Mucosa of descending colon (tissue), 3 donors: ENCODE measurements at regions not wholly inside any gene's neighbourhood (a gene's known extent, or its start where the extent isn't known, plus 50 kb on each side); places are given as distances from the start of the nearest gene placed in this dataset.

Experiments used
- ATAC-seq: fragments of 200-7000 bp; cut with Tn5 transposase; one replicate; pipeline ENCODE4 v1.9.1; 2020; ENCODE audit warnings: mild to moderate bottlenecking, moderate library complexity
- DNase-seq, 3 donors: peaks; one replicate each; pipeline ENCODE4 v3.0.0-alpha.2; 2020
- H3K36me3 ChIP-seq: fragments of 200-600 bp; one replicate; pipeline ENCODE4 v1.8.0; 2021; ENCODE audit warnings: low read depth, mild to moderate bottlenecking
- H3K4me1 ChIP-seq: fragments of 200-600 bp; one replicate; pipeline ENCODE4 v1.8.0; 2021; ENCODE audit warnings: low read depth, mild to moderate bottlenecking
- H3K4me3 ChIP-seq: fragments of 200-600 bp; one replicate; pipeline ENCODE4 v1.8.0; 2021; ENCODE audit warnings: mild to moderate bottlenecking
- H3K9me3 ChIP-seq: fragments of 200-600 bp; one replicate; pipeline ENCODE4 v1.8.0; 2021; ENCODE audit warnings: mild to moderate bottlenecking
- CTCF ChIP-seq: fragments of 200-600 bp; IDR thresholded peaks from one replicate; pipeline ENCODE4 v1.8.0; 2022; ENCODE audit warnings: antibody characterized with exemption, mild to moderate bottlenecking
- intact Hi-C, 2 donors: fragments of 100-400 bp; cut with DNase I in 1 of 2; cut with micrococcal nuclease in 1 of 2; formaldehyde crosslinking; loops; one replicate each; pipeline versions ENCODE4 v1.11.0 to v1.11.1; 2022; cut with DNase I, micrococcal nuclease
- donor health status: DM: no; HTN: no; CAD: no; lungs with moderate emphysema.
- donor health status: DM: no; HTN: no; CAD: no.
- donor health status: DM: no; HTN: yes; CAD: no.

- no peak for ATAC-seq
- H3K36me3 ChIP-seq, result no peaks in the 10 kb centered on the region
- no peak overlapping the region for H3K4me3 ChIP-seq
- no peak for DNase-seq
- TF ChIP-seq CTCF, result no peak
- no peaks in the 10 kb centered on the region for H3K4me1 ChIP-seq
- intact Hi-C loops, result no loop called here
- H3K9me3 ChIP-seq, result no peaks in the 10 kb centered on the region
Observed at GRCh38 chr11:42657169-42657568, 654.6 kb upstream of the API5 start.

GRCh38 chr11:42661942-42662341, 649.9 kb upstream of the API5 start:
- TF ChIP-seq CTCF, result no peak
- no peaks in the 10 kb centered on the region for H3K36me3 ChIP-seq
- no peak overlapping the region for H3K4me3 ChIP-seq
- no peaks in the 10 kb centered on the region for H3K4me1 ChIP-seq
- intact Hi-C loops, result no loop called here
- no peak for ATAC-seq
- no peaks in the 10 kb centered on the region for H3K9me3 ChIP-seq
- DNase-seq, result no peak

- H3K4me3 ChIP-seq, result no peak overlapping the region
- ATAC-seq, result no peak
- no peak for DNase-seq
- no peaks in the 10 kb centered on the region for H3K9me3 ChIP-seq
- no peak for TF ChIP-seq CTCF
- H3K4me1 ChIP-seq, result no peaks in the 10 kb centered on the region
- intact Hi-C loops, result no loop called here
- no peaks in the 10 kb centered on the region for H3K36me3 ChIP-seq
Observed at GRCh38 chr11:42669248-42669976, 642.4 kb upstream of the API5 start.

GRCh38 chr11:42674436-42674835, 637.4 kb upstream of the API5 start:
- H3K36me3 ChIP-seq, result no peaks in the 10 kb centered on the region
- DNase-seq, result no peak
- TF ChIP-seq CTCF, result no peak
- intact Hi-C loops, result no loop called here
- ATAC-seq, result no peak
- no peak overlapping the region for H3K4me3 ChIP-seq
- H3K4me1 ChIP-seq, result no peaks in the 10 kb centered on the region
- H3K9me3 ChIP-seq, result no peaks in the 10 kb centered on the region

GRCh38 chr11:42707541-42707940, 604.3 kb upstream of the API5 start:
- H3K4me1 ChIP-seq, result no peaks in the 10 kb centered on the region
- intact Hi-C loops, result no loop called here
- DNase-seq (no peak), ATAC-seq (no peak)
- no peaks in the 10 kb centered on the region for H3K9me3 ChIP-seq
- H3K36me3 ChIP-seq, result no peaks in the 10 kb centered on the region
- no peak overlapping the region for H3K4me3 ChIP-seq
- no peak for TF ChIP-seq CTCF

- TF ChIP-seq CTCF, result no peak
- ATAC-seq, result no peak
- intact Hi-C loops, result no loop called here
Observed at GRCh38 chr11:42709216-42709615, 602.6 kb upstream of the API5 start.

More at GRCh38 chr11:42709216-42709615, 602.6 kb upstream of the API5 start:
- H3K36me3 ChIP-seq, result no peaks in the 10 kb centered on the region
- no peak overlapping the region for H3K4me3 ChIP-seq
- H3K4me1 ChIP-seq, result no peaks in the 10 kb centered on the region
- H3K9me3 ChIP-seq, result no peaks in the 10 kb centered on the region
- no peak for DNase-seq
